AG08395 (cell line): ENCODE measurements at regions not wholly inside any gene's neighbourhood (a gene's known extent, or its start where the extent isn't known, plus 50 kb on each side); places are given as distances from the start of the nearest gene placed in this dataset.
"Not testable (repeated sequence)": the region's sequence is repeated elsewhere in the genome, so short reads cannot be mapped to it uniquely, and the experiment has no call there.

ENCODE experiments used
- DNase-seq: peaks from one replicate; pipeline ENCODE4 v3.0.0; 2012; ENCODE audit warnings: mixed read lengths, low spot score

DNA sequence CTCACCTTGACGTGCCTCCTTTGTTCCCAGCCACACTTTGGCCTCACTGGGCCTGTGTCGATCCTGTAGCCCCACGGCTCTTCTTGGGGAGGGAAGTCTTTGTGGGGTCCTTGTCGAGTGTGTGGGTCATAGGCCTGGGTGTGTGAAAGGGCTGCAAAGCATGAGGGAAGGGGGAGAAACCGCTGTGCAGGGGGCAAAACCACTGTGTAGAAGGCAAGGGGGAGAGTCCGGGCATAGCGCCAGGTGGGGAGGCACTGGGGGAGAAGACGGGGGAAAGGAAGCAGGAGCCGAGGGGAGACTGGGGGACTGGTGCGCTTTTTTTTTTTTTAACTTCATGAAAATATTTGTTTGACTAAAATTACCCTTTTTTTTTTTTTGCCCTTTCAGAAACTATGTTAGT is 65.1 kb upstream of the RASD2 start:
- DNase-seq = no peak

DNA sequence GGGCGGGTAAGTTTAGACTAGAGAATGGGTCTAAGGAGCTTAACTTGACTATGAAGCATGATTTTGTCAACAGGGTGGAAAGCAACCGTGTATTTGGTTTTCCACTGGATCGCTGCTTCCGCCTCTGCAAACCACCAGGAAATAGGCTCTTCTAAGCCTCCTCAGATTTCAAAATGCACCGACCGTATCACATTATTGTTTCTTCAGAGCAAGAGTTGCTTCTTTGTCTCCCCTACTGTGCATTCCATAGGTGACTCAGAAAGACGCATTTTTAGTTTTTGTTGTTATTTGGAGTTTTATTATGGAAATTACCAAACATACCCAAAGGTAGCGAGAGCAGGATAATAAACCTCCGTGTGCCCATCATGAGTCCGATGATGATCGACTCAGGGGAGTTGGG is 64.3 kb upstream of the RASD2 start:
- no peak for DNase-seq

DNA sequence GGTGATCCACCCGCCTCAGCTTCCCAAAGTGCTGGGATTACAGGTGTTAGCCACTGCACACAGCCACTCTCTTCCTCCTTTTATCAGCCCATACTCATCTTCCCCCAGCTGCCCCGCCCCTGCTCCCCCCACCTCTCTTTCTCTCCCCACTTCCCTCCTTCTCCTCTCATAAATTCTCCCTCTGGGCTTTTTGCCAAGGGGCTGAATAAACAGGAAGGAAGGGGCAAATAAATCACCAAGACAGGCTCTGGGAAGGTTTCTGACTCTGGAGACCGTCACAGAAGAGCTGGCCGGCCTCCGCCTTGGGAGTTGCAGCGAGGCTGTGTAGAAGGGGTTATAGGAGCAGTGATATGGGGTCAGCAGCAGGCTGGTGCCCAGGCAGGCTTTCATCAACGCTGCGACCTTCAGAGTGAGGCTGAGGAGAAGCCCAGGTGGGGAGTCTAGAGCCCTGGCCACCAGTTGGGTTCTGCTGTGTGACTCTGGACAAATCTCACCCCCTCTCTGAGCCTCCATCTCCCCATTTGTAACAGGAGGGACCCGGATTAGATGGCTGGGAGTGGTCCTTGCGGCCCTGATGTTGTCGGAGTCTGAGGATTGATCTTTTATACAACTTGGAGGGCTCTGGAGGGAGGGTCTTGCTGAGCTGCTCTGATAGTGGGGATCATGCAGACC is 62.6 kb upstream of the RASD2 start:
- DNase-seq = peak; percentile 70

DNA sequence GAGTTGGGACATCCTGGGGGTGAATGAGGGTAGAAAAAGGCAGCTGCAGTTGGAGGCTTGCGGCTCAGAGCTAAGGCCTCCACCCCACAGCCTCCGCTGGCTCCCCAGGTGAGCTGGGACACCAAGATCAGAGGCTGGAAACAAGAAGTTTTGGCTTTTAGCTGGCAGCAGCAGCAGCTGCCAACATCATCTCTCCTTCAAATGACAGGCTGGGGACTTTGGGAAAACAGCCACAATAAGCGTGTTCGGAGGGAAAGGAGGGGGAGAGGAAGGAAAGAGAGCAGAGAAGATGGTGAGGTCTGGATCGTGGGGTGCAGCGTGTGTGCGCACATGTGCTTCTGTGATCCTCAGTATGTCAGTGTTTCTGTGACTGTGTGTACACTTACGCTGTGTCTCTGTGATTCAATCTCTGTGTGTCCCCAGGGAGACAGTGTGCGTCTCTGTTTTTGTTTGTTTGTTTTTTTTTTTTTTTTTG is 62.0 kb upstream of the RASD2 start:
- DNase-seq = no peak

DNA sequence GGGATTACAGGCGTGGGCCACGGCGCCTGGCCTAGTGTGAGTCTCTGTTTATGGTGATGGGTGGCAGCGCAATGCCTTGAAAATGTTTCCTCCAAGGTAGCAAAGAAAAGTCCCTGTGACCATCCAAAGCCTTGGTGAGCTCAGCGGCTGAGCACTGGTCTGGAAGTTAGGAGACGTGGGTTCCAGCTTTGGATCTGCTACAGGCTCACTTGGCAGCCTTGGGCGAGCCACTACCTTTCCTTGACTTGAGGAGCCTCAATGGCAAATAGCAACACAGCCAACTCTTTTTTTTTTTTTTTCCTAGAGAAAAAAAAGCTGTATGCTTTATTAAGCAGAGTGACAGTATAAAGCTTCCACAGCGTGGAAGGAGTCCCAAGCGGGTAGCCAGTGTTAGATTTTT is 61.3 kb upstream of the RASD2 start:
- no peak for DNase-seq

DNA sequence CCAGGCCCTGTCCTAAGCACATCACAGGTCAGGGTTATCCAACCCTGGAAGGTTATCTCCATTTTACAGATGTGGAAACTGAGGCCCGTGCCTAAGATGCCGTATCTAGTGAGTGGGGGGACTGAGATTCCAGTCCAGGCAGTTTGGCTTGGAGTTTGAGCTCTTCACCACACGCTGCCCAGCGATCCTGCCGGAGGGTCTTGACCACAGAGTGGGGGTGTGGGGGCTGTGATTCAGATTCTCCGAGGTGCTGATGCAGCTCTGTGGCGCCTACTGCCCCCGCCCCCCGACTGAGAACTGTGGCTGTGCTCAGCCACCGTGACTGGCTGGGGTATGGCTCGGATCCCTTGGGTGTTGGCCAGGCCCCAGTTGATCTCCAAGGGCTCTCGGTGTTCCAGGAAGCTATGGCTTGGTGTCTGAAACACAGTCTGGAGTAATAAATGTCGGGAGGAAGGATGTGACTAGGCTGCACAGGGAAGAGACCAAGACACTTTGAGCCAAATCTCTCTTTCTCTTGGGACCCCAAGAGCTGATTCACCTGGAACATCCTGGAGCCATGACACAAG is 60.6 kb upstream of the RASD2 start:
- peak; percentile 53 for DNase-seq

DNA sequence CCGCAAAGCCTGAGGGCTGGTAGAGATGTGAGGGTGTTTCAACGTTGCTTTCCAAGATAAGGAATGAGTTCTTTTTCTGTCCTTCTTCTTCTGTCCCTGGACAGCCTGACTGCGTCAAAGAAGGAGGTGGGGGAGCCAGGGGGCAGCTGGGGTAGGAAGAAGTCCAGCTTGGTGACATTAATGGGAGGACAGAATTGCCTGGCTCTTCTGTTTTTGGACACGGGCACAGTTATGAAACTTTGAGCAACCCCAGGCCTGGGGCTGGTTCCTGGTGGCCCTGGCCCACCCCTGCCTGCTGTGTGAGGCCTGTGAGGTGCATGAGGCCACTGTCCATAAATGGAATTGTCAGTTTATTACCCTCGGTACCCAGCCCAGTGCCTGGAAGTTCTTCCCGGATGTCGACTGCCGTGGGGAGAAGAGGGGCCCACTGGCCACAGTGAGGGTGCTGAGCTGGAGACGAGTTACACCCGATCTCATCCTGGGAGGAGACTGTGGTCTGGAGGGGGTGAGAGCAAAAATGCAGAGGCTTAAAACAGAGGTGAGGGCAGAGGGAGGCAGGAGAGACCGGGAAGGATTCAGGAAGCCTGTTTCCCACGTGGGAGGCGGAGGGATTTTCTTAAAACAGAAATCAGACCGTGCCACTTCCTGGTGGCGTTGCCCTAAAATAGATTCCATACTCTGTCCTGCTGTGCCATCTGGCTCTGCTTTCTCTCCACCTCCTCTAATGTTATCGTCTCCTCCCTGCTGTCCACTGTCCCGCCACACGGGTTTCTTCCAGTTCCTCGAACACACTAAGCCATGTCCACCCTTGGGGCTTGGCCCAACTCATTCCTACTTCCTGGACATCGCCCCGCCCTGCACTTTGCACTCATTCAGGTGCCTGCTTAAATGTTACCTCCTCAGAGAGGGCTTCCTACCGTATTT is 59.7 kb upstream of the RASD2 start:
- peak; percentile 29 for DNase-seq

DNA sequence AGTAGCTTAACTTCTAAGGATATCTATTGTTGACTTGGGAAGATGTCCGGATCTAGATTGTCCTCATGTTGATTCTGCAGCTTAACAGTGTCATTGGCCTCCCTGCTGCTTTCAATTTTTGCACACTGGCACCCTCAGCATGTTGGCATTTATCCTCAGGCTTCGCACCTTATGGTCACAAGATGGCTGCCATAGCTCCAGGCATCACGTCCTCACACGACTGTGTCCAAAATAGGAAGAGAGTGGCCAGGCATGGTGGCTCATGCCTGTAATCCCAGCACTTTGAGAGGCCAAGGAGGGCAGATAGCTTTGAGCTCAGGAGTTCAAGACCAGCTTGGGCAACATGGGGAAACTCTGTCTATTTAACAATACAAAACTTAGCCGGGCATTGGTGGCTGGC is 58.3 kb upstream of the RASD2 start:
- no peak for DNase-seq

DNA sequence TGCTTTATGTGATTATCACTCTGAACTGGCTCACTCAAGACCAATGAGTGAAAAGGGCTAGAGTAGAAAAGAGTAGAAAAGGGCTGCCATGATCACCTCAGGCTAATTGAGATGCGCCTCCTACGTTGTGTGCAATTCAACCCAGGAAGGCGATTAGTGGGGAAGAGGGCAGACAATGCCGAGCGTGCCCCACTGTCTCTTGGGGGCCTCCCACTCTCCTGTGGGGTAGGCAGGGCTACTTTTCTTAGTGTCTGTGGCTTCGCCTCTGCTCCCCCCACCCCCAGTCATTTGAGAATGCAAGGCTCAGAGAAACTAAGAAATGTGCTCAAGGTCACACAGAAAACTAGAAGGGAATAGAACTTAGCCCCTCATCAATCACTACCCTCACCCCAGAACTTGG is 57.7 kb upstream of the RASD2 start:
- no peak for DNase-seq

DNA sequence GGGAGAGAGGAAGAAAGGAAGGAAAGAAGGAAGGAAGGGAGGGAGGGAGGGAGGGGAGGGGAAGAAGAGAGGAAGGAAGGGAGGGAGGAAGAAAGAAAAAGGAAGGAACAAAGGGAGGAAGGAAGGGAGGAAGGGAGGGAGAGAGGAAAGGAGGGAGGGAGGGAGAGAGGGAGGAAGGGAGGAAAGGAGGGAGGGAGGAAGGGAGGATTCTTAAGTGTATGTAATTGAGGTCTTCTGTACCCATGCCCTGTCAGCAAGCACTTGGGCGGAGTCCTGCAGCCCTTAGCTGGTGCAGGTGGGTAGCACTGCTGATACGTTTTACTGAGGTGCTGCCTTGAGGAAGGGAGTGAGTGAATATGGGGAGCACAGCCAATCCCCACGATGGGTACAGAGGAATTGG is 56.9 kb upstream of the RASD2 start:
- DNase-seq = no peak

DNA sequence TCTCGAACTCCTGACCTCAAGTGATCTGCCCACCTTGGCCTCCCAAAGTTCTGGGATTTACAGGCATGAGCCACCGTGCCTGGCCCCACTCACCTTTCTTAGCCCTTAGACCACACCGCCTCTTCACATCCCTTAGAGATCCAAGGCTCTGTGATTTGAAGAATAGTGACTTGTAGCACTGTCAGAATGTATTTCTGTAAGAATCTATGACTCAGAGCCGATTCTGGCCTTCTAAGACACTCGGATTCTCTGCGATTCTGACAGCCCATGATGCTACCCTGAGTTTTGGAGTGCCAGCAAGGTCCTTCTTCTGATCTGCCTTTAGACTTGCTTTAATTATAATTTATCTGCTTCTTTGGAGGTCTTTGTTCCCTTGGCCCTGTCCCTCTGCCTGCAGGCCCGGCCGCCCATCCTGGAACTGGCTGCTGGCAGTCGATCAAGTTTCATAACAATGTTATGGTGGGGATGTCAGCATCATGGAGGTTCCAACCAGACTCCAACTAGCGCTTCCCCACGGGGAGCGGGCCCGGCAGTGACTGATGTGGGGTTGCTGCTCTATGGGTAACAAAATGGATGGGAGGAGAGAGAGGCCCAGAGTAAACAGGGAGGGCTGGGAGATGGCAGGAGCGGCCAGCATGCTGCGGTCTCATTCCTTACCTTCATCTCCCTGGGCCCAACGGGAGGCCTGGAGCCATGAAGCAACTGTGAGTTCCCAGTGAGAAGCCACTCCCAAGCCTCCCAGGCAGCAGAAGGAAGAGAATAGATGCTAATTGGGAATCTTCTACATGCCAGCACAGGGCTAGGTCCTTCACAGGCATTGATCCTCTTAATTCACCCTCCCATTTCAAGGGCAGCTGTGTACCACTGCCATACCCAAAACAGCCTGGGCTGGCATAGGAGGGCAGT is 55.7 kb upstream of the RASD2 start:
- DNase-seq = no peak

DNA sequence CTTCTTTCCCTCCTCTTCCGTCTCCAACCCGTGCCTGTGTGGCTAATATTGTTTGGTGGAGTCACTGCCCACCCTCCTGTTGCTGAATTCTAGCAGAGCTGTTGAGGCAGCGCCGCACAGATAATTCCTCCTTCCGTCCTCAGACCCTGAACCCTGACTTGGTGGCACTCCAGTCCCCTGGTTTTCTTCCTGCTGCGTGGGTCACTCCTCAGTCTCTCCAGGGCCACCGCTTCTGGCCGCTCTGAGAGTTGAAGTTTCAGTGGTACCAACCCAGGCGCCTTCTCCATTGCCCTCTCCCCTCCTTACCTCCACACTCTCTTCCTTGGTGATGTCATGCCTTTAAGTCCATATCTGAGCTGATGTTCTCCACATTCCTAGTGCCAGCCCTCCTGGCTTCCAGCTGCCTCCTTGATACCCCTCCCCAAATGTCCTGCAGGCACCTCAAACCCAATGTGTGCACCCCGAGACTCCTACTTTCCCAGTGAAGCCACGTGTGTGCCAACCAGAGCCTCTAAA is 54.5 kb upstream of the RASD2 start:
- no peak for DNase-seq

DNA sequence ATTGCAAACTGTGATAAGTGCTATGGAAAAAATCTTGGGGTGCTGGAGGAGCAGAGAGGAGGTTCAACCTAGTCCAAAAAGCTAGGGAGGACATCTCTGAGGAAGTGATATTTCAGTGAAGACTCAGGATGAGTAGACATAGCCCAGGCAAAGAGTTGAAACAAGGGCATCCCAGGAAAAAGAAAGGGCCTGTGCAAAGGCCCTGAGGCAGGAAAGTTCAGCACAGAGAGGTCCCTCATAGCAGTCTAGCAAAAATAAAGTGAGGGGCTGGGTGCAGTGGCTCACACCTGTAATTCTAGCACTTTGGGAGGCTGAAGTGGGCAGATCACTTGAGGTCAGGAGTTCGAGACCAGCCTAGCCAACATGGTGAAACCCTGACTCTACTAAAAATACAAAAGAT is 53.0 kb upstream of the RASD2 start:
- not testable (repeated sequence) for DNase-seq

DNA sequence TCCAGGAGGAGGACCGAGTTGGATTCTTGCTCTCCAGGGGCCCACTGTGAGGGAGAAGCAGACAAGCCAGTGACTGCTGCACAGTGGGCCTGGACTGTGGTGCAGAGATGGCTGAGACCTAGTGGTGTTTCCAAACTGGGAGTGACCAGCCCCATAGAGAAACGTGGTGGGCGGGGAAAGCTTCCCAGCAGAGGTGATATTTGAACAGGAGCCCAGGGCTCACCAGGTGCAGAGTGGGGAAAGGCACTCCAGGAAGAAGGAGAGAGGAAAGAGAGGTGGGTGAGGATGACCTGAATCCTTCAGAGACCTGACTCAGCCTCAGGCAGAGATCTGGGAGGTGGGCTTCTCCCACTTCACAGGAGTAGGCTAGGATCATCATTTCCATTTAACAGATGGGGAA is 52.1 kb upstream of the RASD2 start:
- DNase-seq = no peak

DNA sequence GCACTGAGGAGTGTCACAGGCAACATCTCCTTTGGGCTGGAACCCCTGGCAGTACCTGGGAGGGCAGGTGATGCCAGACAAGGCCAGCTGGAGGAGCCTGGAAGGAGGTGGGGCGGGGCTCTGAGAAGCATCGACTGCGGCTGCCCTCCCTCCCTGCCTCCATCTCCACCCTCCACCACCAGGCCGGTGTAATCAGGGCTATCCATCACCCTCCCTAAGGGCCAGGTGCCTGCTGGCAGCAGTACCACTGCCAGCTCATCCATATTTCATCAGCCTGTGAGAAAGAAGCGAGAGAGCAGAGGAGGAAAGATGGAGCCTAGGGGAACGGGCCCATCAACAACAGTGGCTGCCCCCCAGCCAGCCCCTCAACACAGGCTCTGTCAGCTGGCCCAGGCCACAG is 51.4 kb upstream of the RASD2 start:
- no peak for DNase-seq
